H9 (cell line): ENCODE measurements at regions not wholly inside any gene's neighbourhood (a gene's known extent, or its start where the extent isn't known, plus 50 kb on each side); places are given as distances from the start of the nearest gene placed in this dataset.
"Not testable (repeated sequence)": the region's sequence is repeated elsewhere in the genome, so short reads cannot be mapped to it uniquely, and the experiment has no call there.

Experiments
- DNase-seq: peaks from one replicate; pipeline ENCODE4 v3.0.0-alpha.2; 2017
- H2AFZ ChIP-seq: one replicate; pipeline ENCODE4 v1.6.1; 2013; ENCODE audit warnings: mild to moderate bottlenecking, low read length, control low read depth, moderate library complexity
- H2AK5ac ChIP-seq: 2 replicates; pipeline ENCODE4 v1.6.1; 2013; ENCODE audit warnings: low read length, control low read depth, mixed read lengths; ENCODE audit not compliant: insufficient read length
- H2BK120ac ChIP-seq: one replicate; pipeline ENCODE4 v1.6.1; 2013; ENCODE audit warnings: low read depth, mild to moderate bottlenecking, low read length, control low read depth, inconsistent platforms; ENCODE audit not compliant: poor library complexity, severe bottlenecking
- H2BK12ac ChIP-seq: 2 replicates; pipeline ENCODE4 v1.6.1; 2013; ENCODE audit warnings: low read length, control low read depth, mixed read lengths, low read depth; ENCODE audit not compliant: insufficient read length
- H2BK15ac ChIP-seq: 2 replicates; pipeline ENCODE4 v1.6.1; 2013; ENCODE audit warnings: low read depth, low read length, control low read depth
- H2BK20ac ChIP-seq: one replicate; pipeline ENCODE4 v1.6.1; 2013; ENCODE audit warnings: low read depth, mild to moderate bottlenecking, low read length, control low read depth, inconsistent platforms; ENCODE audit not compliant: poor library complexity, severe bottlenecking
- H2BK5ac ChIP-seq: 2 replicates; pipeline ENCODE4 v1.6.1; 2013; ENCODE audit warnings: low read length, control low read depth, mixed read lengths; ENCODE audit not compliant: insufficient read length
- H3K14ac ChIP-seq: 2 replicates; pipeline ENCODE4 v1.6.1; 2013; ENCODE audit warnings: low read length, control low read depth; ENCODE audit not compliant: insufficient read depth
- H3K18ac ChIP-seq: 2 replicates; pipeline ENCODE4 v1.6.1; 2013; ENCODE audit warnings: low read depth, mild to moderate bottlenecking, mixed read lengths, low read length, control low read depth; ENCODE audit not compliant: insufficient read length
- H3K23ac ChIP-seq: 2 replicates; pipeline ENCODE4 v1.6.1; 2013; ENCODE audit warnings: low read length, control low read depth, mixed read lengths, low read depth; ENCODE audit not compliant: insufficient read length
- H3K23me2 ChIP-seq: 2 replicates; pipeline ENCODE4 v1.6.1; 2013; ENCODE audit warnings: low read depth, mild to moderate bottlenecking, mixed read lengths, low read length, control low read depth; ENCODE audit not compliant: insufficient read length, poor library complexity, severe bottlenecking
- H3K27ac ChIP-seq: 2 replicates; pipeline ENCODE4 v1.5.1; 2013; ENCODE audit warnings: low read length, control low read depth, mixed read lengths, low read depth; ENCODE audit not compliant: insufficient read length
- H3K27me3 ChIP-seq: 2 replicates; pipeline ENCODE4 v1.6.1; 2013; ENCODE audit warnings: low read length, control low read depth, inconsistent platforms; ENCODE audit not compliant: insufficient read depth
- H3K4ac ChIP-seq: 2 replicates; pipeline ENCODE4 v1.6.1; 2013; ENCODE audit warnings: low read depth, mild to moderate bottlenecking, control low read depth, inconsistent platforms, low read length, moderate library complexity
- H3K4me1 ChIP-seq: 2 replicates; pipeline ENCODE4 v1.6.1; 2013; ENCODE audit warnings: low read length, control low read depth, inconsistent platforms; ENCODE audit not compliant: insufficient read depth
- H3K4me2 ChIP-seq: 2 replicates; pipeline ENCODE4 v1.6.1; 2013; ENCODE audit warnings: low read length, control low read depth, mixed read lengths; ENCODE audit not compliant: insufficient read length, insufficient read depth
- H3K56ac ChIP-seq: 2 replicates; pipeline ENCODE4 v1.6.1; 2013; ENCODE audit warnings: low read depth, mild to moderate bottlenecking, mixed read lengths, low read length, control low read depth; ENCODE audit not compliant: insufficient read length
- H3K79me1 ChIP-seq: 2 replicates; pipeline ENCODE4 v1.6.1; 2013; ENCODE audit warnings: low read depth, mild to moderate bottlenecking, moderate library complexity, low read length, control low read depth, inconsistent platforms; ENCODE audit not compliant: insufficient read depth, poor library complexity, severe bottlenecking
- H3K79me2 ChIP-seq: 2 replicates; pipeline ENCODE4 v1.6.1; 2013; ENCODE audit warnings: low read length, control low read depth, inconsistent platforms; ENCODE audit not compliant: insufficient read depth
- H3K9ac ChIP-seq: 2 replicates; pipeline ENCODE4 v1.6.1; 2013; ENCODE audit warnings: low read length, control low read depth, mixed read lengths; ENCODE audit not compliant: insufficient read length; ENCODE audit errors: extremely low read depth
- H3K9me3 ChIP-seq: one replicate; pipeline ENCODE4 v1.6.1; 2013; ENCODE audit warnings: low read depth, low read length, inconsistent platforms; ENCODE audit not compliant: control insufficient read depth
- H3T11ph ChIP-seq: one replicate; pipeline ENCODE4 v1.6.1; 2013; ENCODE audit warnings: mild to moderate bottlenecking, low read length, control low read depth, inconsistent platforms
- H4K20me1 ChIP-seq: one replicate; pipeline ENCODE4 v1.6.1; 2013; ENCODE audit not compliant: control insufficient read depth, insufficient read length, insufficient read depth
- H4K5ac ChIP-seq: 2 replicates; pipeline ENCODE4 v1.6.1; 2013; ENCODE audit warnings: low read depth, mild to moderate bottlenecking, mixed read lengths, low read length, control low read depth; ENCODE audit not compliant: insufficient read length
- H4K8ac ChIP-seq: replicated peaks from 2 replicates; pipeline ENCODE4 v1.6.1; 2013; ENCODE audit warnings: low read length, control low read depth, mixed read lengths, low read depth; ENCODE audit not compliant: insufficient read length
- H4K91ac ChIP-seq: 2 replicates; pipeline ENCODE4 v1.6.1; 2013; ENCODE audit warnings: low read depth, mild to moderate bottlenecking, moderate library complexity, mixed read lengths, low read length, control low read depth; ENCODE audit not compliant: insufficient read length
- H3K27ac Mint-ChIP-seq, 3 experiments: 2 replicates in 2 of 3; 3 replicates in 1 of 3; pipeline ENCODE4 v1.8.0; 2020 to 2021; ENCODE audit warnings: mixed read lengths in 3 of 3, mild to moderate bottlenecking in 1 of 3, moderate library complexity in 1 of 3
- H3K27me3 Mint-ChIP-seq: 2 replicates; pipeline ENCODE4 v1.8.0; 2021; ENCODE audit warnings: low read depth, mild to moderate bottlenecking, moderate library complexity, mixed read lengths
- H3K36me3 Mint-ChIP-seq, 3 experiments: 2 replicates in 2 of 3; 3 replicates in 1 of 3; pipeline ENCODE4 v1.8.0; 2020 to 2021; ENCODE audit warnings: low read depth in 3 of 3, mixed read lengths in 3 of 3; ENCODE audit not compliant: insufficient read depth in 1 of 3
- H3K4me1 Mint-ChIP-seq, 2 experiments: 2 replicates each; pipeline ENCODE4 v1.8.0; 2020; ENCODE audit warnings: mixed read lengths in 2 of 2
- H3K4me3 Mint-ChIP-seq, 2 experiments: 2 replicates in 1 of 2; 3 replicates in 1 of 2; pipeline ENCODE4 v1.8.0; 2020 to 2021; ENCODE audit warnings: mild to moderate bottlenecking in 2 of 2, mixed read lengths in 2 of 2, moderate library complexity in 1 of 2
- H3K9me3 Mint-ChIP-seq, 2 experiments: 2 replicates in 1 of 2; 3 replicates in 1 of 2; pipeline ENCODE4 v1.8.0; 2020; ENCODE audit warnings: mild to moderate bottlenecking in 2 of 2, mixed read lengths in 2 of 2, moderate library complexity in 1 of 2
- WGBS: extraction: QIAGEN DNeasy Blood & Tissue Kit; methylation state at CpG from one replicate; pipeline ENCODE4 v1.1.7; 2013; ENCODE audit warnings: missing lambda C conversion rate, low lambda C conversion rate, mixed read lengths; ENCODE audit not compliant: insufficient read length; ENCODE audit errors: extremely low coverage; 5-methylcytosine and 5-hydroxymethylcytosine counted together
- TF ChIP-seq, protein P1 (sequence below): fragments of 200-600 bp; sonication (generic); conservative IDR thresholded peaks from 3 replicates; pipeline ENCODE4 v1.8.0; 2021; ENCODE audit warnings: antibody characterized with exemption, mild to moderate bottlenecking

DNA sequence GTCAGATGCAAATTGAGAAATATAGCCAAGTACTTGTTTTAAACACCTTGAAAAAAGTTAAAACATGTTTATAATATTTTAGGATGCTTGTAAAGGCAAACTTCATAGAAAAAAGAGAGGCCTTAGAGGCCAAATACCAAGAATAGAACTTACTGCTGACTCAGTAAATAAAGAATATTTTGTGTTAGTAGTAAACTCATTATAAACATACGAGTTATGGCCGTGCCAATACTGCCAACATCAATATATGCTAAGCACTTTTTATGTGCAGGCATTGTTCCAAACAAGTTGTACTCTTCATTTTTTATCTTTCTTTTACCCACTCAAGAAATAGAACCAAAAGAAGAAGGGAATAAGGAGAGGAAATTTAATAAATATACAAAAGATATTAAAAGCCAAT, 705.9 kb upstream of the NCAM2 start:
- Histone ChIP-seq H3K27me3 (no peaks in the 10 kb centered on the region), H3K27ac (no peak overlapping the region), H3K79me2 (no peaks in the 10 kb centered on the region), H3K4ac (no peak overlapping the region), H4K5ac (no peak overlapping the region), H3K56ac (no peak overlapping the region), H2BK20ac (no peak overlapping the region), H3K9ac (no peak overlapping the region), H2BK12ac (no peak overlapping the region), H3T11ph (no peak overlapping the region), H2AK5ac (no peak overlapping the region), H4K91ac (no peak overlapping the region), H2BK5ac (no peak overlapping the region), H3K9me3 (no peaks in the 10 kb centered on the region), H3K14ac (no peak overlapping the region), H4K20me1 (no peaks in the 10 kb centered on the region), H3K4me1 (no peaks in the 10 kb centered on the region), H2BK15ac (no peak overlapping the region), H4K8ac (no peak overlapping the region), H3K4me2 (no peak overlapping the region), H3K23me2 (no peaks in the 10 kb centered on the region), H2BK120ac (no peak overlapping the region), H3K23ac (no peak overlapping the region), H2AFZ (no peak overlapping the region), H3K18ac (no peak overlapping the region), H3K79me1 (no peaks in the 10 kb centered on the region)
- H3K9me3 Mint-ChIP-seq = no peaks in the 10 kb centered on the region
- H3K4me1 Mint-ChIP-seq = no peaks in the 10 kb centered on the region
- TF ChIP-seq, protein P1, sequence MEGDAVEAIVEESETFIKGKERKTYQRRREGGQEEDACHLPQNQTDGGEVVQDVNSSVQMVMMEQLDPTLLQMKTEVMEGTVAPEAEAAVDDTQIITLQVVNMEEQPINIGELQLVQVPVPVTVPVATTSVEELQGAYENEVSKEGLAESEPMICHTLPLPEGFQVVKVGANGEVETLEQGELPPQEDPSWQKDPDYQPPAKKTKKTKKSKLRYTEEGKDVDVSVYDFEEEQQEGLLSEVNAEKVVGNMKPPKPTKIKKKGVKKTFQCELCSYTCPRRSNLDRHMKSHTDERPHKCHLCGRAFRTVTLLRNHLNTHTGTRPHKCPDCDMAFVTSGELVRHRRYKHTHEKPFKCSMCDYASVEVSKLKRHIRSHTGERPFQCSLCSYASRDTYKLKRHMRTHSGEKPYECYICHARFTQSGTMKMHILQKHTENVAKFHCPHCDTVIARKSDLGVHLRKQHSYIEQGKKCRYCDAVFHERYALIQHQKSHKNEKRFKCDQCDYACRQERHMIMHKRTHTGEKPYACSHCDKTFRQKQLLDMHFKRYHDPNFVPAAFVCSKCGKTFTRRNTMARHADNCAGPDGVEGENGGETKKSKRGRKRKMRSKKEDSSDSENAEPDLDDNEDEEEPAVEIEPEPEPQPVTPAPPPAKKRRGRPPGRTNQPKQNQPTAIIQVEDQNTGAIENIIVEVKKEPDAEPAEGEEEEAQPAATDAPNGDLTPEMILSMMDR = no peak
- WGBS = no CpG with 5 or more reads among the region's 2 CpGs
- H3K4me3 Mint-ChIP-seq = no peak overlapping the region
- H3K27ac Mint-ChIP-seq = no peak overlapping the region
- no peaks in the 10 kb centered on the region for H3K36me3 Mint-ChIP-seq
- H3K27me3 Mint-ChIP-seq = no peaks in the 10 kb centered on the region
- DNase-seq = no peak

DNA sequence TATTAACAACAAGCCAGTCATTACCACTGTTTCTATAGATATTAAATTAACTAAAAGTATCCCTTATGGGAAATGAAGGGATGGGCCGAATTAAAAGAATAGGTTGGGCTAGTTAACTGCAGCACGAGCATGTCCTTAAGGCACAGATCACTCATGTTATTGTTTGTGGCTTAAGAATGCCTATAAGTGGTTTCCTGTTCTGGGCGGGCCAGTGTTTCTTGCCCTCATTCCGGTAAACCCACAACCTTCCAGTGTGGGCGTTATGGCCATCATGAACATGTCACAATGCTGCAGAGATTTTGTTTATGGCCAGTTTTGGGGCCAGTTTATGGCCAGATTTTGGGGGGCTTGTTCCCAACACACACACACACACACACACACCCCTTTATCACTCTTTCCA, 705.4 kb upstream of the NCAM2 start:
- H3K27me3 ChIP-seq, H2BK5ac ChIP-seq, H3K27ac Mint-ChIP-seq, H3K9me3 Mint-ChIP-seq, H3K4me2 ChIP-seq, H3K36me3 Mint-ChIP-seq, H4K91ac ChIP-seq, H3K9me3 ChIP-seq, H4K20me1 ChIP-seq, H3K18ac ChIP-seq, H3K9ac ChIP-seq, H3K23ac ChIP-seq, DNase-seq, H3K4me1 ChIP-seq, H3K79me2 ChIP-seq, H3K23me2 ChIP-seq, H3K14ac ChIP-seq, H3K27me3 Mint-ChIP-seq, H3K56ac ChIP-seq, H3T11ph ChIP-seq, H2BK15ac ChIP-seq, H3K4me3 Mint-ChIP-seq, H2BK20ac ChIP-seq, H2AK5ac ChIP-seq, H3K4ac ChIP-seq, H2AFZ ChIP-seq, H4K5ac ChIP-seq, H4K8ac ChIP-seq, H3K4me1 Mint-ChIP-seq, H2BK120ac ChIP-seq, H3K79me1 ChIP-seq, H2BK12ac ChIP-seq, H3K27ac ChIP-seq: not testable (repeated sequence)
- no CpG with 5 or more reads among the region's 5 CpGs for WGBS
